ENCODE measurements at regions not wholly inside any gene's neighbourhood (a gene's known extent, or its start where the extent isn't known, plus 50 kb on each side); places are given as distances from the start of the nearest gene placed in this dataset.

DNA sequence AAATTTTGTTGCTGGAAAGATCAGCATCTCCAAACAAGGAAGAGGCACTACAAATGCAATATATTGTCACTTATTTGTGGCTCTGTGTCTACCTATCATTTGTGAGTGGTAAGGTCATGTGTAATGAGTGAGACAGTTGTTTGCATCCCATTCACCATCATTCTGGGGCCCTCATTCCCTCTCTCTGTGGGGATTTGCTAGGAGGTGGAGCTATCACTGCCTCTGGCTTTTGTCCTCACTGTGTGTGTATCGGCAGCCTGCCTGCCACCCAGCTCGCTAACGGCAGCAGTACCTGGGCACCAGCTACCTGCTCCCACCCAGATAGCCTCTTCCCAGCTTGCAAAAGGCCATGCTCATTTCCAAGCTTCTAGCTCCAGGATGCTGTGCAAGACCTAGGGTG lies 379.2 kb upstream of the ZFHX3 start:
- no peaks in the 10 kb centered on the region for H3K4me1 ChIP-seq (ENCODE audit: control insufficient read depth, extremely low read depth, insufficient read depth, low read length)
- no peak overlapping the region for H3K27ac ChIP-seq (ENCODE audit: insufficient read depth, low read length)
- no peaks in the 10 kb centered on the region for H3K79me2 ChIP-seq (ENCODE audit: control insufficient read depth, insufficient read depth, low read length)
- H2AFZ ChIP-seq (ENCODE audit: low read length) = no peak overlapping the region
- no peak overlapping the region for H3K4me3 ChIP-seq (replicated peaks in 1 of 4; ENCODE audit: control extremely low read depth in 1 of 4, insufficient read depth in 1 of 4, low read depth in 3 of 4, low read length in 4 of 4)
- DNase-seq (ENCODE audit: low read depth in 2 of 2) = no peak
- H3K36me3 ChIP-seq (ENCODE audit: control insufficient read depth, insufficient read depth, low read length) = no peaks in the 10 kb centered on the region
- TF ChIP-seq, protein P1, sequence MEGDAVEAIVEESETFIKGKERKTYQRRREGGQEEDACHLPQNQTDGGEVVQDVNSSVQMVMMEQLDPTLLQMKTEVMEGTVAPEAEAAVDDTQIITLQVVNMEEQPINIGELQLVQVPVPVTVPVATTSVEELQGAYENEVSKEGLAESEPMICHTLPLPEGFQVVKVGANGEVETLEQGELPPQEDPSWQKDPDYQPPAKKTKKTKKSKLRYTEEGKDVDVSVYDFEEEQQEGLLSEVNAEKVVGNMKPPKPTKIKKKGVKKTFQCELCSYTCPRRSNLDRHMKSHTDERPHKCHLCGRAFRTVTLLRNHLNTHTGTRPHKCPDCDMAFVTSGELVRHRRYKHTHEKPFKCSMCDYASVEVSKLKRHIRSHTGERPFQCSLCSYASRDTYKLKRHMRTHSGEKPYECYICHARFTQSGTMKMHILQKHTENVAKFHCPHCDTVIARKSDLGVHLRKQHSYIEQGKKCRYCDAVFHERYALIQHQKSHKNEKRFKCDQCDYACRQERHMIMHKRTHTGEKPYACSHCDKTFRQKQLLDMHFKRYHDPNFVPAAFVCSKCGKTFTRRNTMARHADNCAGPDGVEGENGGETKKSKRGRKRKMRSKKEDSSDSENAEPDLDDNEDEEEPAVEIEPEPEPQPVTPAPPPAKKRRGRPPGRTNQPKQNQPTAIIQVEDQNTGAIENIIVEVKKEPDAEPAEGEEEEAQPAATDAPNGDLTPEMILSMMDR (conservative IDR thresholded peaks at IDR 0.05 in 1 of 2, IDR thresholded peaks at IDR 0.05 in 1 of 2; ENCODE audit: low read depth in 1 of 2, low read length in 2 of 2) = no peak
- H3K9ac ChIP-seq (ENCODE audit: insufficient read depth, low read length) = no peak overlapping the region
- no peaks in the 10 kb centered on the region for H3K27me3 ChIP-seq (ENCODE audit: control insufficient read depth, insufficient read depth, low read length)
- H4K20me1 ChIP-seq (ENCODE audit: control insufficient read depth, extremely low read depth, insufficient read depth, low read length) = no peaks in the 10 kb centered on the region
- H3K4me2 ChIP-seq (ENCODE audit: extremely low read depth, insufficient read depth, low read length) = no peak overlapping the region
- H3K9me3 ChIP-seq (ENCODE audit: control insufficient read depth, insufficient read depth, low read depth, low read length) = no peaks in the 10 kb centered on the region

DNA sequence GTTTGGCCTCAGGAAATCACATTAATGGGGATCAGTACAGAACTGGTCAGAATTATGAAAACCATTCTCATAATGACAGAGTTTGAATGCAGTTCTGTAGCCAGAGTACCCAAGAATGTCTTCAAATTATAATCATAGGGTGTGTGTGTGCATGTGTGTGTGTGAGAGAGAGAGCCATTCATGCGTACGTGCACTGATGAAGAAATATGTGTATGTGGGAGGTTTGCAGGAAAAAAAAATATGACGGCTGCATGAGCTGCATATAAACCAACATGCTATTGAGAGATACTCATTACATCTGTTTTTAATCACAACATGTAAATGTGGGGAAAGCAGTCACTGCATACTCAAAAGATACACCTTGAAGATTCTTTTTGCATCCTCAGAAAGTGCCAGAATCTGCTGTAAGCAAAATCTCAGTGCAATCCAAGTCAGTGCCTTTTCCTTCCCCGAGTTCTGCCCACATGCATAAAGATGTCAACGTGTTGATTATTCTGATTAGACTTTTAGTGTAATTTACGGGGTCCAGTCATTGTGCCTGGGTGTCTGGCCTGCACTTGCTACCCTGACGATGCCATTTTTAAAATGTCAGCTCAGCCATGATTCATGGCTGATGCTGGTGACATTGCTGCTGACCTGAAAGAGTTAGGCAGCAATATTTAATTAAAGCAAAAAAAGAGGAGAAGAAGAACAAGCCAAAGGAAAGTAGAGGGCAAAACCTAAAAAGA lies 378.7 kb upstream of the ZFHX3 start:
- Histone ChIP-seq H2AFZ (ENCODE audit: low read length) (no peak overlapping the region), H3K4me2 (ENCODE audit: extremely low read depth, insufficient read depth, low read length) (no peak overlapping the region), H3K79me2 (ENCODE audit: control insufficient read depth, insufficient read depth, low read length) (no peaks in the 10 kb centered on the region), H3K9ac (ENCODE audit: insufficient read depth, low read length) (no peak overlapping the region), H4K20me1 (ENCODE audit: control insufficient read depth, extremely low read depth, insufficient read depth, low read length) (no peaks in the 10 kb centered on the region), H3K4me3 (replicated peaks in 1 of 4; ENCODE audit: control extremely low read depth in 1 of 4, insufficient read depth in 1 of 4, low read depth in 3 of 4, low read length in 4 of 4) (no peak overlapping the region), H3K36me3 (ENCODE audit: control insufficient read depth, insufficient read depth, low read length) (no peaks in the 10 kb centered on the region), H3K4me1 (ENCODE audit: control insufficient read depth, extremely low read depth, insufficient read depth, low read length) (no peaks in the 10 kb centered on the region), H3K9me3 (ENCODE audit: control insufficient read depth, insufficient read depth, low read depth, low read length) (no peaks in the 10 kb centered on the region), H3K27me3 (ENCODE audit: control insufficient read depth, insufficient read depth, low read length) (no peaks in the 10 kb centered on the region), H3K27ac (ENCODE audit: insufficient read depth, low read length) (no peak overlapping the region)
- peak in 1 of 2 donors; percentile 8 for DNase-seq (ENCODE audit: low read depth in 2 of 2)
- no peak for TF ChIP-seq EZH2 (IDR thresholded peaks at IDR 0.05; ENCODE audit: low read length, missing control alignments)
- TF ChIP-seq, protein P1 (conservative IDR thresholded peaks at IDR 0.05 in 1 of 2, IDR thresholded peaks at IDR 0.05 in 1 of 2; ENCODE audit: low read depth in 1 of 2, low read length in 2 of 2) = no peak

DNA sequence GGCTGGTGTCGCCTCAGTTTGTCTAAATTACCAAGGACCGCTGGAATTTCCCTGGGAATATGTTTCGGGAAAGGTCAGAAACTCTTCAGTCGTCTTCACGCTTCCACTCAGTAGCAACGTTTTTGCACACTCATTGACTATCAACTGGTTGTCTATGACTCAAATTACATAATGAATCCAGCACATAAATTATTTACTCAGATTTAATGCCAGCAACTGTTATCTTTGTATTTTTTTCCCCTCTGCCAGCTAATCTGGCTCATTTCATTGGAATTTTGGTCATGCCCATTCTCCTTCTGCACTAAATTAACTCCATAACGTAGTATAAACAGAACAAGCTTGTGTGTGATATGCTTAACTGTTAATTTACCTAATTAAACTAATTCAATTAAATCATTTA lies 372.7 kb upstream of the ZFHX3 start:
- H3K79me2 ChIP-seq (ENCODE audit: control insufficient read depth, insufficient read depth, low read length) = no peaks in the 10 kb centered on the region
- H3K4me3 ChIP-seq (replicated peaks in 1 of 4; ENCODE audit: control extremely low read depth in 1 of 4, insufficient read depth in 1 of 4, low read depth in 3 of 4, low read length in 4 of 4) = no peak overlapping the region
- no peak overlapping the region for H3K4me2 ChIP-seq (ENCODE audit: extremely low read depth, insufficient read depth, low read length)
- H3K9me3 ChIP-seq (ENCODE audit: control insufficient read depth, insufficient read depth, low read depth, low read length) = no peaks in the 10 kb centered on the region
- peak in 1 of 2 donors; percentile 9 for DNase-seq (ENCODE audit: low read depth in 2 of 2)
- no peaks in the 10 kb centered on the region for H3K36me3 ChIP-seq (ENCODE audit: control insufficient read depth, insufficient read depth, low read length)
- H4K20me1 ChIP-seq (ENCODE audit: control insufficient read depth, extremely low read depth, insufficient read depth, low read length) = no peaks in the 10 kb centered on the region
- H3K9ac ChIP-seq (ENCODE audit: insufficient read depth, low read length) = no peak overlapping the region
- no peaks in the 10 kb centered on the region for H3K4me1 ChIP-seq (ENCODE audit: control insufficient read depth, extremely low read depth, insufficient read depth, low read length)
- H3K27ac ChIP-seq (ENCODE audit: insufficient read depth, low read length) = no peak overlapping the region
- no peaks in the 10 kb centered on the region for H3K27me3 ChIP-seq (ENCODE audit: control insufficient read depth, insufficient read depth, low read length)
- no peak overlapping the region for H2AFZ ChIP-seq (ENCODE audit: low read length)
- TF ChIP-seq EZH2 (IDR thresholded peaks at IDR 0.05; ENCODE audit: low read length, missing control alignments) = no peak
- TF ChIP-seq, protein P1 (conservative IDR thresholded peaks at IDR 0.05 in 1 of 2, IDR thresholded peaks at IDR 0.05 in 1 of 2; ENCODE audit: low read depth in 1 of 2, low read length in 2 of 2) = no peak

Measured in fibroblast of lung (primary cell).